CD14-positive monocyte (primary cell): ENCODE measurements at regions not wholly inside any gene's neighbourhood (a gene's known extent, or its start where the extent isn't known, plus 50 kb on each side); places are given as distances from the start of the nearest gene placed in this dataset.

Experiments used
- DNase-seq, 3 donors: peaks; one replicate each; pipeline ENCODE4 v3.0.0-alpha.2; 2011 to 2022
- H2AFZ ChIP-seq: 2 replicates; pipeline ENCODE4 v1.6.0; 2012; ENCODE audit warnings: mild to moderate bottlenecking, low read depth, low read length, inconsistent platforms; ENCODE audit not compliant: insufficient read depth, poor library complexity, severe bottlenecking
- H3K27ac ChIP-seq, 2 donors: 1 replicate in 1 of 2; 2 replicates in 1 of 2; pipeline ENCODE4 v1.5.1; 2012 to 2013; ENCODE audit warnings: low read length in 2 of 2, control low read depth in 1 of 2, inconsistent platforms in 1 of 2, low read depth in 1 of 2, mild to moderate bottlenecking in 1 of 2
- H3K27me3 ChIP-seq, 2 donors: one replicate each; pipeline versions ENCODE4 v1.6.0 to v1.6.1; 2011 to 2013; ENCODE audit warnings: low read length in 2 of 2; ENCODE audit not compliant: control insufficient read depth in 2 of 2, insufficient read depth in 2 of 2
- H3K36me3 ChIP-seq, 2 donors: replicated peaks in 1 of 2; 1 replicate in 1 of 2; 2 replicates in 1 of 2; pipeline versions ENCODE4 v1.5.1 to v1.6.1; 2012 to 2013; ENCODE audit warnings: low read length in 2 of 2, control low read depth in 1 of 2, inconsistent platforms in 1 of 2, mild to moderate bottlenecking in 1 of 2; ENCODE audit not compliant: insufficient read depth in 2 of 2, control insufficient read depth in 1 of 2
- H3K4me1 ChIP-seq, 2 donors: 1 replicate in 1 of 2; 2 replicates in 1 of 2; pipeline versions ENCODE4 v1.5.1 to v1.6.1; 2012 to 2013; ENCODE audit warnings: low read length in 2 of 2, control low read depth in 1 of 2, inconsistent platforms in 1 of 2, mild to moderate bottlenecking in 1 of 2, moderate library complexity in 1 of 2; ENCODE audit not compliant: insufficient read depth in 2 of 2, control insufficient read depth in 1 of 2
- H3K4me2 ChIP-seq: replicated peaks from 2 replicates; pipeline ENCODE3; 2012; ENCODE audit warnings: low read length, moderate library complexity, mild to moderate bottlenecking; ENCODE audit not compliant: poor library complexity, severe bottlenecking; ENCODE audit errors: extremely low read depth
- H3K4me3 ChIP-seq, 3 experiments: fragments of 200-600 bp in 1 of 3; sonication (generic) in 1 of 3; replicated peaks in 1 of 3; 1 replicate in 2 of 3; 2 replicates in 1 of 3; pipeline ENCODE4 v1.5.1; 2011 to 2013; ENCODE audit warnings: low read length in 3 of 3, mild to moderate bottlenecking in 3 of 3, control low read depth in 2 of 3, low read depth in 2 of 3, inconsistent platforms in 1 of 3, moderate library complexity in 1 of 3
- H3K79me2 ChIP-seq: 2 replicates; pipeline ENCODE4 v1.6.0; 2012; ENCODE audit warnings: mild to moderate bottlenecking, control low read depth, inconsistent platforms, low read length, moderate library complexity; ENCODE audit not compliant: insufficient read depth
- H3K9ac ChIP-seq: 2 replicates; pipeline ENCODE4 v1.6.0; 2017; ENCODE audit warnings: low read length, mild to moderate bottlenecking; ENCODE audit not compliant: insufficient read depth, poor library complexity, severe bottlenecking
- H3K9me3 ChIP-seq, 2 donors: replicated peaks in 1 of 2; 1 replicate in 1 of 2; 2 replicates in 1 of 2; pipeline versions ENCODE4 v1.5.1 to v1.6.1; 2012 to 2013; ENCODE audit warnings: low read length in 2 of 2, control low read depth in 1 of 2; ENCODE audit not compliant: control insufficient read depth in 1 of 2, insufficient read depth in 1 of 2
- H4K20me1 ChIP-seq: 2 replicates; pipeline ENCODE4 v1.6.0; 2012; ENCODE audit warnings: mild to moderate bottlenecking, low read length, control low read depth, moderate library complexity; ENCODE audit not compliant: insufficient read depth
- H3K27ac Mint-ChIP-seq, 7 donors: one replicate each; pipeline ENCODE4 v1.8.0; 2020; ENCODE audit warnings: mild to moderate bottlenecking in 7 of 7, mixed read lengths in 7 of 7, moderate library complexity in 6 of 7, inconsistent platforms in 2 of 7
- H3K27me3 Mint-ChIP-seq, 3 donors: one replicate each; pipeline ENCODE4 v1.8.0; 2021 to 2022; ENCODE audit warnings: low read depth in 3 of 3, mild to moderate bottlenecking in 3 of 3, mixed read lengths in 3 of 3, moderate library complexity in 3 of 3, inconsistent platforms in 1 of 3
- H3K36me3 Mint-ChIP-seq, 2 donors: one replicate each; pipeline ENCODE4 v1.8.0; 2020; ENCODE audit warnings: mixed read lengths in 2 of 2, inconsistent platforms in 1 of 2, mild to moderate bottlenecking in 1 of 2
- H3K4me1 Mint-ChIP-seq: one replicate; pipeline ENCODE4 v1.8.0; 2020; ENCODE audit warnings: mild to moderate bottlenecking, mixed read lengths
- H3K4me3 Mint-ChIP-seq, 2 donors: one replicate each; pipeline ENCODE4 v1.8.0; 2020; ENCODE audit warnings: mild to moderate bottlenecking in 2 of 2, mixed read lengths in 2 of 2, moderate library complexity in 1 of 2
- H3K9me3 Mint-ChIP-seq, 7 donors: one replicate each; pipeline ENCODE4 v1.8.0; 2020 to 2022; ENCODE audit warnings: mixed read lengths in 7 of 7, mild to moderate bottlenecking in 6 of 7, moderate library complexity in 6 of 7, inconsistent platforms in 2 of 7
- WGBS: methylation state at CpG from one replicate; pipeline ENCODE4 v1.1.5; 2013; ENCODE audit warnings: missing lambda C conversion rate; ENCODE audit not compliant: insufficient coverage; 5-methylcytosine and 5-hydroxymethylcytosine counted together
- intact Hi-C, 2 donors: fragments of 100-400 bp; cut with micrococcal nuclease; formaldehyde crosslinking; loops; one replicate each; pipeline versions ENCODE4 v1.15.0 to v1.15.1; 2023
- TF ChIP-seq, protein P1 (sequence below): fragments of 200-600 bp; IDR thresholded peaks from one replicate; pipeline ENCODE4 v1.8.0; 2022; ENCODE audit warnings: antibody characterized with exemption, mild to moderate bottlenecking

- TF ChIP-seq, protein P1, sequence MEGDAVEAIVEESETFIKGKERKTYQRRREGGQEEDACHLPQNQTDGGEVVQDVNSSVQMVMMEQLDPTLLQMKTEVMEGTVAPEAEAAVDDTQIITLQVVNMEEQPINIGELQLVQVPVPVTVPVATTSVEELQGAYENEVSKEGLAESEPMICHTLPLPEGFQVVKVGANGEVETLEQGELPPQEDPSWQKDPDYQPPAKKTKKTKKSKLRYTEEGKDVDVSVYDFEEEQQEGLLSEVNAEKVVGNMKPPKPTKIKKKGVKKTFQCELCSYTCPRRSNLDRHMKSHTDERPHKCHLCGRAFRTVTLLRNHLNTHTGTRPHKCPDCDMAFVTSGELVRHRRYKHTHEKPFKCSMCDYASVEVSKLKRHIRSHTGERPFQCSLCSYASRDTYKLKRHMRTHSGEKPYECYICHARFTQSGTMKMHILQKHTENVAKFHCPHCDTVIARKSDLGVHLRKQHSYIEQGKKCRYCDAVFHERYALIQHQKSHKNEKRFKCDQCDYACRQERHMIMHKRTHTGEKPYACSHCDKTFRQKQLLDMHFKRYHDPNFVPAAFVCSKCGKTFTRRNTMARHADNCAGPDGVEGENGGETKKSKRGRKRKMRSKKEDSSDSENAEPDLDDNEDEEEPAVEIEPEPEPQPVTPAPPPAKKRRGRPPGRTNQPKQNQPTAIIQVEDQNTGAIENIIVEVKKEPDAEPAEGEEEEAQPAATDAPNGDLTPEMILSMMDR = no peak
- Mint-ChIP-seq H3K9me3 (peaks cover 0 to 9% (median 1%) of the 10 kb centered on the region in 7 donors), H3K27me3 (peaks cover 2 to 7% (median 2%) of the 10 kb centered on the region in 3 donors), H3K4me3 (no peak overlapping the region), H3K4me1 (peaks cover 19% of the 10 kb centered on the region), H3K27ac (no peak overlapping the region), H3K36me3 (no peaks in the 10 kb centered on the region)
- no peaks in the 10 kb centered on the region for H3K27me3 ChIP-seq
- H2AFZ ChIP-seq = no peak overlapping the region
- H3K9me3 ChIP-seq = peaks cover 0 to 3% of the 10 kb centered on the region in 2 donors
- no peak overlapping the region for H3K9ac ChIP-seq
- no peak overlapping the region for H3K27ac ChIP-seq
- no peaks in the 10 kb centered on the region for H3K4me1 ChIP-seq
- H3K36me3 ChIP-seq = no peaks in the 10 kb centered on the region
- no peaks in the 10 kb centered on the region for H3K79me2 ChIP-seq
- DNase-seq = no peak
- WGBS = no CpG with 5 or more reads among the region's 2 CpGs
- no peak overlapping the region for H3K4me2 ChIP-seq
- intact Hi-C loops = no loop called here
- H3K4me3 ChIP-seq = no peak overlapping the region
- H4K20me1 ChIP-seq = no peaks in the 10 kb centered on the region
Measured at GRCh38 chr2:12604341-12604740, 112.4 kb upstream of the TRIB2 start.

- intact Hi-C loops = no loop called here
- 100% methylated on average over 1 of the region's 1 CpG for WGBS
- no peak overlapping the region for H3K4me2 ChIP-seq
Measured at GRCh38 chr2:12605366-12605765, 111.4 kb upstream of the TRIB2 start.

More at GRCh38 chr2:12605366-12605765, 111.4 kb upstream of the TRIB2 start:
- Histone ChIP-seq H3K4me1 (no peaks in the 10 kb centered on the region), H3K4me3 (no peak overlapping the region), H3K79me2 (no peaks in the 10 kb centered on the region), H3K9ac (no peak overlapping the region), H2AFZ (no peak overlapping the region), H3K9me3 (peaks cover 0 to under 1% of the 10 kb centered on the region in 2 donors), H3K27me3 (no peaks in the 10 kb centered on the region), H3K36me3 (no peaks in the 10 kb centered on the region), H3K27ac (no peak overlapping the region), H4K20me1 (no peaks in the 10 kb centered on the region)
- TF ChIP-seq, protein P1 = no peak
- H3K27ac Mint-ChIP-seq = no peak overlapping the region
- no peak for DNase-seq
- peaks cover 2 to 10% (median 2%) of the 10 kb centered on the region in 3 donors for H3K27me3 Mint-ChIP-seq
- no peak overlapping the region for H3K4me3 Mint-ChIP-seq
- peaks cover 0 to 3% (median 1%) of the 10 kb centered on the region in 7 donors for H3K9me3 Mint-ChIP-seq
- H3K4me1 Mint-ChIP-seq = peaks cover 19% of the 10 kb centered on the region
- no peaks in the 10 kb centered on the region for H3K36me3 Mint-ChIP-seq
